ENCODE measurements at regions not wholly inside any gene's neighbourhood (a gene's known extent, or its start where the extent isn't known, plus 50 kb on each side); places are given as distances from the start of the nearest gene placed in this dataset.

DNA sequence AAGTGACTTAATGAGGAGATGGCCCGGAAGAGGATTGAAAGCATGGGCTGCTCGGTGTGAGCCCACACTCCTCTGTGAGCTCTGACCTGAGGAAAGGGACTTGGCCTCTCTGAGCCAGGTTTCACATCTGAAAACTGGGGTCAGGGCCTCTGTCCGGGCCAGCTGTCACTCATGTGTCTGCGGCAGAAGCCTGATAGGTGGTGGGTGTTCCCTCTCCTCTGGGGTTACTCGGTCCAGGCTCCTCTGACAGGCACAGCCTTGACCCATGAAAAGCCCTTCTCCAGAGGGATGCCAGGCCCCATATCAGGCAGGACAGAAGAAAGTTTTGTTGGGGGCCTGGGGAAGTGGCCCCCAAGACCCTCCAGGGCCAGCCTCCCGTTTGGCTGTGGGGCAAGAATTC lies 131.4 kb downstream of the CHSY1 start:
- TF ChIP-seq, protein P1, sequence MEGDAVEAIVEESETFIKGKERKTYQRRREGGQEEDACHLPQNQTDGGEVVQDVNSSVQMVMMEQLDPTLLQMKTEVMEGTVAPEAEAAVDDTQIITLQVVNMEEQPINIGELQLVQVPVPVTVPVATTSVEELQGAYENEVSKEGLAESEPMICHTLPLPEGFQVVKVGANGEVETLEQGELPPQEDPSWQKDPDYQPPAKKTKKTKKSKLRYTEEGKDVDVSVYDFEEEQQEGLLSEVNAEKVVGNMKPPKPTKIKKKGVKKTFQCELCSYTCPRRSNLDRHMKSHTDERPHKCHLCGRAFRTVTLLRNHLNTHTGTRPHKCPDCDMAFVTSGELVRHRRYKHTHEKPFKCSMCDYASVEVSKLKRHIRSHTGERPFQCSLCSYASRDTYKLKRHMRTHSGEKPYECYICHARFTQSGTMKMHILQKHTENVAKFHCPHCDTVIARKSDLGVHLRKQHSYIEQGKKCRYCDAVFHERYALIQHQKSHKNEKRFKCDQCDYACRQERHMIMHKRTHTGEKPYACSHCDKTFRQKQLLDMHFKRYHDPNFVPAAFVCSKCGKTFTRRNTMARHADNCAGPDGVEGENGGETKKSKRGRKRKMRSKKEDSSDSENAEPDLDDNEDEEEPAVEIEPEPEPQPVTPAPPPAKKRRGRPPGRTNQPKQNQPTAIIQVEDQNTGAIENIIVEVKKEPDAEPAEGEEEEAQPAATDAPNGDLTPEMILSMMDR (IDR thresholded peaks at IDR 0.05; ENCODE audit: insufficient read depth, low read length), result no peak
- DNase-seq (ENCODE audit: low read depth), result no peak

More for the DNA sequence above, 131.4 kb downstream of the CHSY1 start:
- no peak overlapping the region for H3K4me3 ChIP-seq (ENCODE audit: low read depth, low read length)
